HCT116 (cell line): ENCODE measurements at regions not wholly inside any gene's neighbourhood (a gene's known extent, or its start where the extent isn't known, plus 50 kb on each side); places are given as distances from the start of the nearest gene placed in this dataset.
"Not testable (repeated sequence)": the region's sequence is repeated elsewhere in the genome, so short reads cannot be mapped to it uniquely, and the experiment has no call there.

Experiments
- ATAC-seq: fragments of 200-7000 bp; cut with Tn5 transposase; 2 replicates; pipeline ENCODE4 v1.9.1; 2020; ENCODE audit warnings: mild to moderate bottlenecking, moderate library complexity
- BruUV-seq: library from RNA; stranded (reverse); fragments of 400-500 nt; replicated peaks from 2 replicates; lab custom pipeline; 2021; lab: Mats Ljungman, UMichigan
- CTCF ChIA-PET: fragments of 300-600 bp; sonication (Branson Sonifier 250); formaldehyde crosslinking; loops from one replicate; lab custom pipeline; 2021; ENCODE audit warnings: antibody characterized with exemption; lab: Charles Lee
- POLR2A ChIA-PET: fragments of 300-600, 350-600 bp; sonication (Branson Sonifier 250); formaldehyde crosslinking; loops from one replicate; lab custom pipeline; 2021; ENCODE audit warnings: antibody characterized with exemption; lab: Charles Lee
- RAD21 ChIA-PET, 2 experiments: fragments of 300-600 bp; sonication (Branson Sonifier 250); formaldehyde crosslinking; loops; one replicate each; lab custom pipeline; 2023; ENCODE audit warnings: low total read pairs in 2 of 2; ENCODE audit not compliant: uncharacterized antibody in 2 of 2, unreplicated experiment in 2 of 2, low non-redundant PET in 1 of 2; lab: Charles Lee
- DNase-seq: peaks from one replicate; pipeline ENCODE4 v3.0.0-alpha.2; 2010; ENCODE audit warnings: low read depth, low spot score
- H2AFZ ChIP-seq: fragments of 200-600 bp; shearing (Covaris generic), sonication (generic); 2 replicates; pipeline ENCODE4 v1.6.1; 2017; ENCODE audit warnings: low read depth, mixed run types, mixed read lengths, antibody characterized with exemption, low read length; ENCODE audit not compliant: poor library complexity, severe bottlenecking
- H3K27ac ChIP-seq: 2 replicates; pipeline ENCODE4 v1.5.1; 2012; ENCODE audit warnings: low read depth, low read length
- H3K27me3 ChIP-seq: fragments of 200-600 bp; sonication (generic); 2 replicates; pipeline ENCODE4 v1.6.1; 2016; ENCODE audit warnings: mixed run types, low read length, mixed read lengths; ENCODE audit not compliant: insufficient read depth
- H3K36me3 ChIP-seq, 2 experiments: fragments of 200-500 bp in 1 of 2; fragments of 200-600 bp in 1 of 2; sonication (Bioruptor generic) in 1 of 2; sonication (generic) in 1 of 2; 2 replicates each; pipeline versions ENCODE4 v1.5.1 to v1.6.1; 2014 to 2016; ENCODE audit warnings: low read length in 2 of 2, inconsistent platforms in 1 of 2, mixed read lengths in 1 of 2, mixed run types in 1 of 2; ENCODE audit not compliant: insufficient read depth in 2 of 2, control insufficient read depth in 1 of 2
- H3K4me1 ChIP-seq, 2 experiments: fragments of 200-600 bp in 1 of 2; sonication (generic) in 1 of 2; 2 replicates each; pipeline versions ENCODE4 v1.5.1 to v1.6.1; 2012 to 2017; ENCODE audit warnings: low read length in 2 of 2, inconsistent platforms in 1 of 2, mild to moderate bottlenecking in 1 of 2, mixed read lengths in 1 of 2, mixed run types in 1 of 2, moderate library complexity in 1 of 2; ENCODE audit not compliant: insufficient read depth in 2 of 2, control insufficient read depth in 1 of 2
- H3K4me2 ChIP-seq: fragments of 200-600 bp; sonication (generic); 2 replicates; pipeline ENCODE4 v1.6.1; 2017; ENCODE audit warnings: mixed run types, low read length, mixed read lengths
- H3K4me3 ChIP-seq, 2 experiments: fragments of 200-600 bp in 1 of 2; sonication (generic) in 1 of 2; replicated peaks in 1 of 2; 2 replicates each; pipeline ENCODE4 v1.5.1; 2011 to 2016; ENCODE audit warnings: low read length in 2 of 2, control low read depth in 1 of 2, low read depth in 1 of 2, mild to moderate bottlenecking in 1 of 2, mixed read lengths in 1 of 2, mixed run types in 1 of 2
- H3K79me2 ChIP-seq: fragments of 200-600 bp; sonication (generic); 2 replicates; pipeline ENCODE4 v1.6.1; 2017; ENCODE audit warnings: mild to moderate bottlenecking, mixed run types, low read length, moderate library complexity, mixed read lengths; ENCODE audit not compliant: insufficient read depth
- H3K9ac ChIP-seq: fragments of 200-600 bp; sonication (generic); 2 replicates; pipeline ENCODE4 v1.6.1; 2016; ENCODE audit warnings: low read length, mixed read lengths
- H3K9me2 ChIP-seq: fragments of 200-600 bp; sonication (generic), shearing (Covaris generic); 2 replicates; pipeline ENCODE4 v1.6.1; 2017; ENCODE audit warnings: mixed run types, mild to moderate bottlenecking, moderate library complexity; ENCODE audit not compliant: insufficient read depth
- H3K9me3 ChIP-seq, 2 experiments: fragments of 200-500 bp in 1 of 2; fragments of 200-600 bp in 1 of 2; sonication (Bioruptor generic) in 1 of 2; sonication (generic) in 1 of 2; 2 replicates each; pipeline ENCODE4 v1.6.1; 2014 to 2017; ENCODE audit warnings: low read length in 2 of 2, mixed read lengths in 2 of 2, inconsistent platforms in 1 of 2, low read depth in 1 of 2, mild to moderate bottlenecking in 1 of 2, mixed run types in 1 of 2, moderate library complexity in 1 of 2; ENCODE audit not compliant: control insufficient read depth in 1 of 2, insufficient read depth in 1 of 2
- H4K20me1 ChIP-seq: fragments of 200-600 bp; sonication (generic), shearing (Covaris generic); 2 replicates; pipeline ENCODE4 v1.6.1; 2017; ENCODE audit warnings: mixed run types, mild to moderate bottlenecking, moderate library complexity; ENCODE audit not compliant: insufficient read depth
- CBX3 ChIP-seq: IDR thresholded peaks from 2 replicates; pipeline ENCODE4 v1.6.1; 2012; ENCODE audit warnings: low read depth
- CTCF ChIP-seq, 3 experiments: fragments of 200-600 bp in 1 of 3; sonication (generic) in 1 of 3; IDR thresholded peaks in 2 of 3; conservative IDR thresholded peaks in 1 of 3; 2 replicates each; pipeline ENCODE4 v1.5.1; 2012 to 2017; ENCODE audit warnings: low read depth in 2 of 3, low read length in 2 of 3, antibody characterized with exemption in 1 of 3, borderline replicate concordance in 1 of 3, control low read depth in 1 of 3, mild to moderate bottlenecking in 1 of 3, mixed read lengths in 1 of 3, mixed run types in 1 of 3, moderate library complexity in 1 of 3; ENCODE audit not compliant: insufficient read depth in 1 of 3
- EGR1 ChIP-seq: IDR thresholded peaks from 2 replicates; pipeline ENCODE4 v1.6.1; 2012; ENCODE audit warnings: low read depth
- EZH2 ChIP-seq: fragments of 200-600 bp; sonication (generic); IDR thresholded peaks from 2 replicates; pipeline ENCODE4 v1.6.1; 2017; ENCODE audit warnings: antibody characterized with exemption, mixed run types
- EZH2phosphoT487 ChIP-seq: fragments of 200-600 bp; IDR thresholded peaks from 2 replicates; pipeline ENCODE4 v1.6.1; 2018; ENCODE audit warnings: antibody characterized with exemption, borderline replicate concordance
- JUND ChIP-seq: IDR thresholded peaks from 2 replicates; pipeline ENCODE4 v1.6.1; 2012
- MAX ChIP-seq: IDR thresholded peaks from 2 replicates; pipeline ENCODE4 v1.6.1; 2012
- RAD21 ChIP-seq: IDR thresholded peaks from 2 replicates; pipeline ENCODE4 v1.6.1; 2012; ENCODE audit warnings: low read depth, mild to moderate bottlenecking
- SRF ChIP-seq: IDR thresholded peaks from 2 replicates; pipeline ENCODE4 v1.6.1; 2012; ENCODE audit warnings: low read depth
- YY1 ChIP-seq: IDR thresholded peaks from 2 replicates; pipeline ENCODE4 v1.6.1; 2011; ENCODE audit warnings: low read length, low read depth, moderate library complexity, mild to moderate bottlenecking; ENCODE audit not compliant: insufficient replicate concordance; ENCODE audit errors: extremely low read depth
- ZNF274 ChIP-seq: fragments of 200-500 bp; sonication (Bioruptor generic); IDR thresholded peaks from 2 replicates; pipeline ENCODE4 v1.6.1; 2014; ENCODE audit warnings: mild to moderate bottlenecking, low read depth, low read length, inconsistent platforms
- intact Hi-C: fragments of 100-400 bp; cut with micrococcal nuclease; formaldehyde crosslinking; loops from 2 replicates; pipeline ENCODE4 v1.10.0; 2022
- TF ChIP-seq, protein P1 (sequence below): IDR thresholded peaks from 2 replicates; pipeline ENCODE4 v1.6.1; 2011; ENCODE audit warnings: mild to moderate bottlenecking, low read length, moderate library complexity; ENCODE audit not compliant: insufficient replicate concordance; ENCODE audit errors: extremely low read depth
- TF ChIP-seq, protein P2 (sequence below): IDR thresholded peaks from 2 replicates; pipeline ENCODE4 v1.6.1; 2012

DNA sequence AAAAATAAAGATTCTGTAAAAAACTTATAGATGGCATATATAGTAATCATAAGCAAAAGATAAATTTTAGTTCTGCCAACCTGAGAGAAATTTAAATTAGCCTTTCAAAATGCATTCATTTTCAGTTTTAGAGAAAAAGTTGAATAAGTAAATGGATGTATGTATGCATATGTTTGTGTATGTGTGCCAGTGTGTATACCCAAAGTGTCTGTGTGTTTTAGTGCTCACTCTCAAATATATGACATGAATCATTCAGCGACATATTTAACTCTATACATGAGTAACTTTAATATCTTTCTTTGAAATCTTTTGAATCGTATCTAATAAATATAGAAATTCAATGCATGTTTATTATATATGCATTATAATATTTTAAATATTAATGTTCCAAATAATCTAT is 274.5 kb downstream of the SRGAP2C start:
- RAD21 ChIA-PET = no interaction called here
- H3K79me2 ChIP-seq = no peaks in the 10 kb centered on the region
- CTCF ChIA-PET = no interaction called here
- H4K20me1 ChIP-seq = no peaks in the 10 kb centered on the region
- no peak overlapping the region for H3K4me3 ChIP-seq
- H3K9me2 ChIP-seq = no peaks in the 10 kb centered on the region
- no peaks in the 10 kb centered on the region for H3K4me1 ChIP-seq
- TF ChIP-seq, protein P1, sequence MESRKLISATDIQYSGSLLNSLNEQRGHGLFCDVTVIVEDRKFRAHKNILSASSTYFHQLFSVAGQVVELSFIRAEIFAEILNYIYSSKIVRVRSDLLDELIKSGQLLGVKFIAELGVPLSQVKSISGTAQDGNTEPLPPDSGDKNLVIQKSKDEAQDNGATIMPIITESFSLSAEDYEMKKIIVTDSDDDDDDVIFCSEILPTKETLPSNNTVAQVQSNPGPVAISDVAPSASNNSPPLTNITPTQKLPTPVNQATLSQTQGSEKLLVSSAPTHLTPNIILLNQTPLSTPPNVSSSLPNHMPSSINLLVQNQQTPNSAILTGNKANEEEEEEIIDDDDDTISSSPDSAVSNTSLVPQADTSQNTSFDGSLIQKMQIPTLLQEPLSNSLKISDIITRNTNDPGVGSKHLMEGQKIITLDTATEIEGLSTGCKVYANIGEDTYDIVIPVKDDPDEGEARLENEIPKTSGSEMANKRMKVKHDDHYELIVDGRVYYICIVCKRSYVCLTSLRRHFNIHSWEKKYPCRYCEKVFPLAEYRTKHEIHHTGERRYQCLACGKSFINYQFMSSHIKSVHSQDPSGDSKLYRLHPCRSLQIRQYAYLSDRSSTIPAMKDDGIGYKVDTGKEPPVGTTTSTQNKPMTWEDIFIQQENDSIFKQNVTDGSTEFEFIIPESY = no peak
- TF ChIP-seq ZNF274 = no peak
- no peak for TF ChIP-seq EZH2
- TF ChIP-seq RAD21 = no peak
- TF ChIP-seq CTCF (IDR thresholded peaks at IDR 0.05 in 2 of 3, conservative IDR thresholded peaks at IDR 0.05 in 1 of 3; ENCODE audit: borderline replicate concordance in 1 of 3, insufficient read depth in 1 of 3, low read depth in 2 of 3, low read length in 2 of 3) = no peak
- no peak for TF ChIP-seq MAX
- no peak for TF ChIP-seq YY1
- TF ChIP-seq EZH2phosphoT487 = no peak
- no peak for TF ChIP-seq EGR1
- no peak for TF ChIP-seq SRF
- TF ChIP-seq, protein P2, sequence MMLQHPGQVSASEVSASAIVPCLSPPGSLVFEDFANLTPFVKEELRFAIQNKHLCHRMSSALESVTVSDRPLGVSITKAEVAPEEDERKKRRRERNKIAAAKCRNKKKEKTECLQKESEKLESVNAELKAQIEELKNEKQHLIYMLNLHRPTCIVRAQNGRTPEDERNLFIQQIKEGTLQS = no peak
- no peak for TF ChIP-seq CBX3
- TF ChIP-seq JUND = no peak
- H3K9ac ChIP-seq = no peak overlapping the region
- no peaks in the 10 kb centered on the region for H3K9me3 ChIP-seq
- BruUV-seq = no TSS peak
- H3K4me2 ChIP-seq = no peak overlapping the region
- no peak for DNase-seq
- no peak for ATAC-seq
- H2AFZ ChIP-seq = no peak overlapping the region
- POLR2A ChIA-PET = no interaction called here
- no peaks in the 10 kb centered on the region for H3K36me3 ChIP-seq
- intact Hi-C loops = no loop called here
- peaks cover 3% of the 10 kb centered on the region for H3K27me3 ChIP-seq
- no peak overlapping the region for H3K27ac ChIP-seq

- H2AFZ ChIP-seq, H3K9me2 ChIP-seq, RAD21 ChIA-PET, H3K27me3 ChIP-seq, BruUV-seq, H3K4me2 ChIP-seq, DNase-seq, H3K27ac ChIP-seq, H3K4me1 ChIP-seq, CTCF ChIA-PET, H3K9ac ChIP-seq, H3K36me3 ChIP-seq, intact Hi-C loops, H3K9me3 ChIP-seq, H3K79me2 ChIP-seq, ATAC-seq, POLR2A ChIA-PET, H3K4me3 ChIP-seq, H4K20me1 ChIP-seq: not testable (repeated sequence)
Observed at GRCh38 chr1:121469395-121469794, 284.6 kb downstream of the SRGAP2C start.
